ENCODE measurements at regions not wholly inside any gene's neighbourhood (a gene's known extent, or its start where the extent isn't known, plus 50 kb on each side); places are given as distances from the start of the nearest gene placed in this dataset.

DNA sequence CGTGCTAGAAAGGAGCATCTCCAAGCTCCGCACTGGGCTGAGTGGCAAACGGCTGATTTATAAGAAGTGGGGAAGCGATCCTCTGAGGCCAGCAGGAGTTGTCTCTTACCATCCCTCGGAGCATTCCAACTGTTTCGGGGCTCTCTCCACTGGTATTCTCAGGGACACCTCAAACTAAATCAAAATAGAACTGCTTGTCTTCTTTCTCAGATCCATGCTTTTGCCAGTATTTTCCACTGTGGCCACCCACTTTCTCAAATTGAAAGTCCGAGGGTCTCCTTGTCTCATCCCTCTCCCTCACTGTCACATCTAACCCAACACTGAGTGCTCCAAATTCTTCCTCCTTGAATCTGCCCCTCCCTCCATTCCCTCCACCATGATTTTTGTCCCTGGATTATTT is 83.2 kb upstream of the LEP start:
- Mint-ChIP-seq H3K4me1 (ENCODE audit: low read depth, unreplicated experiment) (peaks cover 21% of the 10 kb centered on the region), H3K27ac (ENCODE audit: unreplicated experiment) (no peak overlapping the region), H3K4me3 (ENCODE audit: unreplicated experiment) (peak overlapping the region; percentile 17), H3K27me3 (ENCODE audit: unreplicated experiment) (peaks cover 4% of the 10 kb centered on the region), H3K9me3 (ENCODE audit: unreplicated experiment) (peaks cover 13% of the 10 kb centered on the region), H3K36me3 (ENCODE audit: unreplicated experiment) (peaks cover 7% of the 10 kb centered on the region)
- TF ChIP-seq, protein P1, sequence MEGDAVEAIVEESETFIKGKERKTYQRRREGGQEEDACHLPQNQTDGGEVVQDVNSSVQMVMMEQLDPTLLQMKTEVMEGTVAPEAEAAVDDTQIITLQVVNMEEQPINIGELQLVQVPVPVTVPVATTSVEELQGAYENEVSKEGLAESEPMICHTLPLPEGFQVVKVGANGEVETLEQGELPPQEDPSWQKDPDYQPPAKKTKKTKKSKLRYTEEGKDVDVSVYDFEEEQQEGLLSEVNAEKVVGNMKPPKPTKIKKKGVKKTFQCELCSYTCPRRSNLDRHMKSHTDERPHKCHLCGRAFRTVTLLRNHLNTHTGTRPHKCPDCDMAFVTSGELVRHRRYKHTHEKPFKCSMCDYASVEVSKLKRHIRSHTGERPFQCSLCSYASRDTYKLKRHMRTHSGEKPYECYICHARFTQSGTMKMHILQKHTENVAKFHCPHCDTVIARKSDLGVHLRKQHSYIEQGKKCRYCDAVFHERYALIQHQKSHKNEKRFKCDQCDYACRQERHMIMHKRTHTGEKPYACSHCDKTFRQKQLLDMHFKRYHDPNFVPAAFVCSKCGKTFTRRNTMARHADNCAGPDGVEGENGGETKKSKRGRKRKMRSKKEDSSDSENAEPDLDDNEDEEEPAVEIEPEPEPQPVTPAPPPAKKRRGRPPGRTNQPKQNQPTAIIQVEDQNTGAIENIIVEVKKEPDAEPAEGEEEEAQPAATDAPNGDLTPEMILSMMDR (IDR thresholded peaks at IDR 0.05; ENCODE audit: partially characterized antibody, unreplicated experiment): no peak
- DNase-seq: no peak

DNA sequence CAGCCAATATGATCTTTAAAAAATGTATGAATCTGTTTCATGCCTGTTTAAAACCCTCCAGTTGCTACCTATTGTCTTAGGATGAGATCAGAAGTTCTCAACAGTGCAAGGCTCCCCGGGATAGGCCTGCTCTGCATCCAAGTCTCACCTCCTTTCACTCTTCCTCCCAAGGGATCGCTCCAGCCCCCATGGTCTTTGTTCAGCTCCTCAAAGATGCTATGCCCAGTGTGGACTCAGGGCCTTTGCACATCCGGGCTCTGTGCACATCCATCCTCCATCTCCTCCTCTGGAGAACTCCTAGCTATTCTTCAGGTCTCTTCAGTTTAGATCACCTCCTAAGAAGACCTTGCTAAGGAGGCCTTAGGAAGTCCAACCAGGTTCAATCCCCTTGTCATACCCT is 82.7 kb upstream of the LEP start:
- Mint-ChIP-seq H3K27me3 (ENCODE audit: unreplicated experiment) (peaks cover 5% of the 10 kb centered on the region), H3K36me3 (ENCODE audit: unreplicated experiment) (peaks cover 7% of the 10 kb centered on the region), H3K27ac (ENCODE audit: unreplicated experiment) (no peak overlapping the region), H3K4me1 (ENCODE audit: low read depth, unreplicated experiment) (peaks cover 21% of the 10 kb centered on the region), H3K9me3 (ENCODE audit: unreplicated experiment) (peaks cover 16% of the 10 kb centered on the region), H3K4me3 (ENCODE audit: unreplicated experiment) (peak overlapping the region; percentile 17)
- no peak for DNase-seq
- TF ChIP-seq, protein P1 (IDR thresholded peaks at IDR 0.05; ENCODE audit: partially characterized antibody, unreplicated experiment): no peak

GRCh38 chr7:128160296-128160695 is 80.8 kb upstream of the LEP start:
- Mint-ChIP-seq H3K27me3 (ENCODE audit: unreplicated experiment) (peaks cover 9% of the 10 kb centered on the region), H3K27ac (ENCODE audit: unreplicated experiment) (no peak overlapping the region), H3K9me3 (ENCODE audit: unreplicated experiment) (peaks cover 19% of the 10 kb centered on the region), H3K36me3 (ENCODE audit: unreplicated experiment) (peaks cover 7% of the 10 kb centered on the region), H3K4me3 (ENCODE audit: unreplicated experiment) (no peak overlapping the region), H3K4me1 (ENCODE audit: low read depth, unreplicated experiment) (peaks cover 19% of the 10 kb centered on the region)
- DNase-seq: no peak
- TF ChIP-seq, protein P1 (IDR thresholded peaks at IDR 0.05; ENCODE audit: partially characterized antibody, unreplicated experiment): no peak

DNA sequence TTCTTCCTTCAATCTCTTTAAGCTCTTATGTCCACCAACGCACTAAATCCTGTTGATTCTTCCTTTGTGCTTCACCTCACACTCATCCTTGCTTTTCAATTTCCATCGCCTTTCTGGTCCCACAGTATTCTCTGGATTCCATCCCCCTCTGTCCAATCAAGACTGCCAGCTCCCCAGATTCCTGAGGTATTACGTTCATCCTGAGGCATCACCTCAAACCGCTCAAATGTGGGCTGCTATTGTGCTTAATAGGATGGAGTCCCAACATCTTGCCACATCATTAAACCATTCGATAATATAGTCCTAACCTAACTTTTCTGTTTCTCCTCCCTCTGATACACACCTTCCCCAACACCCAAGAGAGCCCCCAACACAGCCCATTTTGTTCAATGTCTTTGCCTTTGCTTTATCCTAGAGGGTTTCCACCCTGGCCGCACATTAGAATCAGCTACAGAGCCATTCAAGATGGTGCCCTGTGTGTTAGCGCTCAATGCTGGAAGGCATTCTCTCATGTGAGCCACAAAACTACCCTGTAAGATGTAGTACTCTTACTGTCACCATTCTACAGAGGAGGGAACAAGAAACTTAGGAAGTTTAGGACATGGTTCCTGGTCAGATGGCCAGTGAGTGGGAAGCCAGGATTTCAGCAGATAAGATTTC is 79.5 kb upstream of the LEP start:
- Mint-ChIP-seq H3K36me3 (ENCODE audit: unreplicated experiment) (peaks cover 7% of the 10 kb centered on the region), H3K4me1 (ENCODE audit: low read depth, unreplicated experiment) (peaks cover 20% of the 10 kb centered on the region), H3K4me3 (ENCODE audit: unreplicated experiment) (no peak overlapping the region), H3K27ac (ENCODE audit: unreplicated experiment) (no peak overlapping the region), H3K27me3 (ENCODE audit: unreplicated experiment) (peaks cover 13% of the 10 kb centered on the region), H3K9me3 (ENCODE audit: unreplicated experiment) (peaks cover 24% of the 10 kb centered on the region)
- no peak for DNase-seq
- TF ChIP-seq, protein P1 (IDR thresholded peaks at IDR 0.05; ENCODE audit: partially characterized antibody, unreplicated experiment): no peak

GRCh38 chr7:128162666-128163065 is 78.4 kb upstream of the LEP start:
- peaks cover 7% of the 10 kb centered on the region for H3K36me3 Mint-ChIP-seq (ENCODE audit: unreplicated experiment)
- H3K27ac Mint-ChIP-seq (ENCODE audit: unreplicated experiment): no peak overlapping the region
- TF ChIP-seq, protein P1 (IDR thresholded peaks at IDR 0.05; ENCODE audit: partially characterized antibody, unreplicated experiment): no peak
- DNase-seq: no peak
- H3K4me3 Mint-ChIP-seq (ENCODE audit: unreplicated experiment): no peak overlapping the region
- peaks cover 14% of the 10 kb centered on the region for H3K4me1 Mint-ChIP-seq (ENCODE audit: low read depth, unreplicated experiment)
- peaks cover 24% of the 10 kb centered on the region for H3K9me3 Mint-ChIP-seq (ENCODE audit: unreplicated experiment)
- peaks cover 13% of the 10 kb centered on the region for H3K27me3 Mint-ChIP-seq (ENCODE audit: unreplicated experiment)
